OCI-M2 (cell line): ENCODE measurements at regions not wholly inside any gene's neighbourhood (a gene's known extent, or its start where the extent isn't known, plus 50 kb on each side); places are given as distances from the start of the nearest gene placed in this dataset.

Experiments used
- DNase-seq: peaks from one replicate; lab custom pipeline; 2025; ENCODE audit not compliant: unreplicated experiment; lab: John Stamatoyannopoulos, UW

DNA sequence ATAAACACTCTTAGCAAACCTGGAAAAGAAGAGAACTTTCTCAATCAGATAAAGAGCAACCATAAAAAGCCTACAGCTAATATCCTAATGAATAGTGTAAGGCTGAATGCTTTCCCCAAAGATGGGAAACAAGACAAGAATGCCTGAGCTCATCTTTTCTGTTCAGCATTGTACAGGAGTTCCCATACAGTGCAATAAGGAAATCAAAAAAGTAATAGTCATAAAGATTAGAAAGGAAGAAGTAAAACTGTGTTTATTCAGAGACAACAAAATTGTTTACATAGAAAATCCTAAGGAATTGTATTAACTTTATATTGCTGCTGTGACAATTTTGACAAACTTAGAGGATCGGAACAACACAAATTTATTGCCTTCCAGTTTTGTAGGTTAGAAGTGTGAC is 330.7 kb upstream of the SLC24A2 start:
- DNase-seq = no peak

DNA sequence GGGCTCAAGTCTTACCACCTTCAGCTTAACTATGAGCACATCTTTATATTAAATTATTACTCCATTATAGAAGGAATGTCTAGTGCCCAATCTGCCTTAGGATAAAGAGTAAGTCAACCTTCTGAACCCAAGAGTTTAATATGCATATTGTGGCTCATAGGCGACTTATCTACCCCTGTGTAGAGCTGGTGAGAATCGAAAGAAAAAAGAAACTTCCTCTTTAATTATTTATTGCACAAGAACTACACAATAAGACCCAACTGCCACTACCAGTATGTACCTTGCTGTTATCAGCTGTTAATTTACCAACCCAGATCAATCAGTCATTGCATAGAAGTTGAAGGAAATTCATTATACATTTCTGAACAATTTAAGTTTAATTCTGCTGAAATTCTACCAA is 329.1 kb upstream of the SLC24A2 start:
- no peak for DNase-seq

DNA sequence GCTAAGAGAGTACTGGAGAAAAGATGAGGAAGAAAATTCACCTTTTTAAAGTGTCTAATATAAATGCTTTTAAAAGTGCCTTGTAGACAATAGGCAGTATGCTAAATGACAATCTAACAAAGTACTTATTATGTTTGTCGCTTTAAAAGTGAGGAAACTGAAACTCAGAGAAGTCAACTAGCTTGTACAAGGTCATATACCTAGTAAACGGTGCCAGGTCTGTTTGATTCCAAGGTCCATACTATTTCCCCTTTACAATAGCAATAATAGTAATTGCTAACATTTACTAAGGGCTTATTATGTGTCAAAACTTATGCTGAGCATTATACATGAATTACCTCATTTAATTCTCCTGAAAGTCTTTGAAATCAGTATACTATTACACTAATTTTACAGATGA is 328.6 kb upstream of the SLC24A2 start:
- no peak for DNase-seq

DNA sequence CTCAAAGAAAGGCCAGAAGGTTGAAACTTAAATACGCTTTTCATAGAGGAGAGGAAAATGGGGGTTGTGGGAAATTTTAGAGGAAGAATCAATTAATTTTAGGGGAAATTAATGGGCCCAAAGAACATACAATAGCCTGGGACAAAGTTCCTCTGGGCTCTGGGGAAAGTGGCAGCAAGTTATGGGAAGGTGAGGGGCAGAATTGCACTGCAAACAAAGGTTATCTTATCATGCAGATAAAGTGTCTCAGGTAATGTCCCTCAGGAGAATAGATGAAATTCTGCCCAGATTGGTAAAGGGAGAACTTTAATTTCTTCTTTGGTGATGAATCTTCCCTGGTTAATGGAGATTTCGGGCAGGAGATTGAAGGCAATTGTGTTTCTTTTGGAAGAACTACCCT is 326.1 kb upstream of the SLC24A2 start:
- DNase-seq = no peak

DNA sequence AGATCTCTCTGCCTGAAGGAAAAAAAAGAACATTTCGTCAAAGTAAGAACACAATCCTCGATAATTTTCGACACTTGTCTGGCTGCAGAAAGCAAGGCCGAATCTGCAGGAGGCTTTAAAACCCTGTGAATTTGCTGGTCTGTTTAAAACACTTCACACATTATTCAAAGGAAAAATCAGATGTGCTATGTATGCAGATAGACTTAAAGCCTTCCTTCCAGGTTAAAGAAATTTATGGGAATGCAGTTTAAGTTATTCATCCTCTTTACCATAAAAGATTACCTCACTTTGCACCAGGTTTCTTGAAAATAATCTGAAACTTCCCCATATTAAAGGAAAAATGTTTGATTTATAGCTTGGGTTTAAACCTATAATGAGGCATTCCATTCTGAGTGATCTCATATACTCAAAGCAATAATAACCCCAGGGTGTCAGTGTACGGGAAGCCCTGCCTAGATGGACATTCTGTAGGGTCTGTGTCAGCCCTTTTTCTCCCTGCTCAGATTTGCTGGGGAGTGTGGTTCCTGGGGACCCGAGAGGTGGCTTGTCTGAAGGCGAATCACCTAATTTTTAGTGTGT is 323.5 kb upstream of the SLC24A2 start:
- DNase-seq = no peak

DNA sequence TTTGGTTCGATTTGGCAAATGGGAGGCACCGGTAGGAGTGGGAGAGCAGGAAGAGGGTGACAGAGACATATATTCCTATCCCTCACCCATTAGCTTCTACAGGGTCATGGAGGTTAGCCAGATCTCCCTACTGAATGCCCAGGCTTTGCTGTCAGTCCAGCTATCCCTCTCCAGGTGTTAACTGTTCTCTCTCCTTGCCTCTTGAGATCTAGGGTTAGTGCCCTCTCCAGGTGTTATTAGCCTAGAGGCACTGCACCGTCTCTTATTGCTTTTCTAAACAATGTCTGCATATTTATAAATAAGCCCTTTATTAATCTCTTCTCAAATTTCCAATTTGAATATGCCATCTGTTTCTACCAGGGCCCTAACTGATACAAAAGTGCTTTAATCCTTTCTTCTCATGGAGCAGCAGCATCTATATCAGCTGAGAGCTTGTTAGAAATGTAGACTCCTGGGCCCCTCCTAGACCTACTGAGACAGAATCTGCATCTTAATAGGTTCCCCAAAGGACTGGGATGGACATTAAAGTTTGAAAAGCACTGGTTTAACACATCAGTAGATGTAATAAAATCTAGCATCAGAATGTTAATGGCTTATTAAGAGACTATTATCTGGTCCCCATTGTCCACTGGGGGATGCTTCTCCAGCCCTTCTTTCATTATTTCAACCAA is 322.5 kb upstream of the SLC24A2 start:
- no peak for DNase-seq

DNA sequence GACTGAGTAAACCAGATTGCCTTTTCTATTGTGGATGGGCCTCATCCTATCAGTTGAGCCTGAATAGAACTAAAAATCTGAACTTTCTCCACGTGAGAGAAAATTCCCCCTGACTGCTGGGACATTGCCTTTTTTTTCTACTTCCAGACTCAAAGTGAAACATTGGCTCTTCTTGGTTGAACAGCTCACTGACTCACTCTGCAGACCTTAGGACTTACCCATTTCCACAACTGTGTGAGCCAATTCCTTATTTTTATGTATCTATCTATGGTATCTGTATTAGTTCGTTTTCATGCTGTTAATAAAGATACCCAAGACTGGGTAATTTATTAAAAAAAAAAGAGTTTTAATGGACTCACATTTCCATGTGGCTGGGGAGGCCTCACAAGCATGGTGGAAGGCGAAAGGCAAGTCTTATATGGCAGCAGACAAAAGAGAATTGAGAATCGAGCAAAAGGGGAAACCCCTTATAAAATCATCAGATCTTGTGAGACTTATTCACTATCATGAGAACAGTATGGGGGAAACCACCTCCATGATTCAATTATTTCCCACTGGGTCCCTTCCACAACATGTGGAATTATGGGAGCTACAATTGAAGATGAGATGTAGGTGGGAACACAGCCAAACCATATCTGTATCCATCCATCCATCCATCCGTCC is 306.7 kb upstream of the SLC24A2 start:
- no peak for DNase-seq

DNA sequence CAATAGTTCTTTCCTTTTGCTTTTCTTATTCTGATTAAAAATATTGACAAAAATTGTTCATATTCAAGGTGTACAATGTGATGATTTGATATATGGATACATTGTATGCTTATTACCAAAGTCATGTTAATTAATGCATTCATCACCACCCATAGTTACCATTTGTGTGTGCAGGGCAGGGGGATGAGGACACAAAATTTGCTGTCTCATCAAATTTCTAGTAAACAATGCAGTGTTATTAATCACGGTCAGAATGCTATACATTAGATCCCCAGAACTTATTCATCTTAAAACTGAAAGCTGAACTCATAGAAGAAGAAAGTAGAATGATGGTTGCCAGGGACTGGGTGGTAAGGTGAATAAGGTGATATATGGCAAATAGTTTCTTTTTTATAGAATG is 303.7 kb upstream of the SLC24A2 start:
- no peak for DNase-seq

DNA sequence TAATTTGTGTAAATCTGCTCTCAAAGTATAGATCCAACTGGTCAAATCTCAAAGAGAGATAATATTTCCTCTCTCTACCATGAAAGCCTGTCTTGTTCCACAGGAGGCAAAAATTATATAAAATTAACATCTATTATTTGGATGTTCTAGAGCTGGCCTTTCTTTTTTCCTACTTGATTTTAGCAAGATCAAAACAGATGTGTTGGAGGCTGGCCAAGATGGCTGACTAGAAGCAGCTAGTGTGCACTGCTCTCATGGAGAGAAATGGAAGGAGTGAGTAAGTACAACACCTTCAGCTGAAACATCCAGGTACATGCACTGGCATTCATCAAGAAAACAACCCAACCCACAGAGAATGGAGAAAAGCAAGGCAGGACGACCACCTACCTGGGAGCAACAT is 298.6 kb upstream of the SLC24A2 start:
- no peak for DNase-seq

DNA sequence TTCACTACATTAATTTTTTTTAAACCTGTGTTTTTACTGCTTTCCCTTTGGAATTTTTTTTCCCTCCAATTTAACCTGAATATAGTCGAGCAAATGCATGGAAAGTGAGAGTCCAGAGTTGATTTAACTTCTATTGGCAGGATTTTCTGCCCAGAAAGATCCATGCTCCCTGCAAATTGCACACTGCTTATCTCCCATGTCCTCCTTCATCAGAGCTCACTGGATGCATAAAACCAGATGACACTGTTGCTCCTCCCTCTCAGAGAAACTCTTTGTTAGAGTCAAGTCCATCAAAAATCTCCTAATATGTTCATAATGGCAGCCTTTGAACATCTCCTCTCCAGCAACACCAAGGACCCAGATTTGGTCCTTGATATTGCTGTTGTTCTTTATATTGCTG is 297.0 kb upstream of the SLC24A2 start:
- no peak for DNase-seq

DNA sequence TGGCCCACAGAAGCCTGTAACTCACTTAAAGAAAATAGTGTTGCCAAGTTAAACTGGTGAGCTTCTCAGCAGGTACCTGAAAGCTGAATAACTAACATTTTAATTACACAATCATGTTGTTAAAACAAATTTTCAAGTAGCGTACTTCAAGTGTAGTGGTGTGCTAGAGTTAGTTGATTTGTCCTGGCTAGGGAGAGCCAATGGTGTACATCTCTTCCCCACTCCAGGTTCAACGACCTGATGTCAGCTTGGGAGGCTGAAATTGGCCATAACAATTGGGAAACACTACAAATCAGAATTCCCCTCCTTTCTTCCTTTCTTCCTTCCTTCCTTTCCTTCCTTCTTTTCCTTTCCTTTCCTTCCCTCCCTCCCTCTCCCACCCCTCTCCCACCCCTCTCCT is 295.3 kb upstream of the SLC24A2 start:
- DNase-seq = no peak

DNA sequence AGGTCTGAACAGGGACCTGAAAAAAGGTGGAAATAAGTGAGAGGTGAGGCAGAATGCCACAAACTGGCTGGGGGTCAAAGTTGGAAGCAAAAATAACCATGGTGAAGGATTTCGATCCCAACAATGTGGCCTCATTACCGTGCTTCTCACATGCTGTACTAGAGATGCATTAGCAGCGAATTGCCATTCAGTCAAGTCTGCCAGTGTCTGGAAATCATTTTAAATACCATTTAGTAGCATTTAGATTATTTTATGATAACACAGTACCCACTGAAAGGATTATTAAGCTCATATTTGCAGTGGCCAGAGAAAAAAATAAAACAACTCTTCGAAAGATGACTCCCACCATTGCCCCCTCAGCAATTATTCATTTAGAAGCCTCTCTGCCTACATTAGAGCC is 294.6 kb upstream of the SLC24A2 start:
- no peak for DNase-seq

DNA sequence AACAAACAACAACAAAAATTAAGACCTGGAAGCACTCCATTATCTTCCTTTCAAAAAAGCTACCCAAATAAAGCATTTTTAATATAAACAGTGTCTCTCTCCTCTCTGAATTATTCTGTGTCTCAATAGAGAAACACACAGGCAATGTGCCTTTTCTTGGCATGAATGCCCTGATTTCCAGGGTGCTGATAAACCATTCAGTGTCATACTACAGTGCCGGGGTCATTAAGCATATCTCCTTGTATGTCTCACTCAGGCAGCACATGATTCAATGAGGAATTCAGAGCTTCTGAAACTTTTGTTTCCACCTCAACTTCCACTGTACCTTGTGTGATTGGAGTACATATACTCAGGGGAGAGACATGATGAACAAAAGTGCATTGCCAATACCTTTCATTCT is 294.0 kb upstream of the SLC24A2 start:
- DNase-seq = no peak

DNA sequence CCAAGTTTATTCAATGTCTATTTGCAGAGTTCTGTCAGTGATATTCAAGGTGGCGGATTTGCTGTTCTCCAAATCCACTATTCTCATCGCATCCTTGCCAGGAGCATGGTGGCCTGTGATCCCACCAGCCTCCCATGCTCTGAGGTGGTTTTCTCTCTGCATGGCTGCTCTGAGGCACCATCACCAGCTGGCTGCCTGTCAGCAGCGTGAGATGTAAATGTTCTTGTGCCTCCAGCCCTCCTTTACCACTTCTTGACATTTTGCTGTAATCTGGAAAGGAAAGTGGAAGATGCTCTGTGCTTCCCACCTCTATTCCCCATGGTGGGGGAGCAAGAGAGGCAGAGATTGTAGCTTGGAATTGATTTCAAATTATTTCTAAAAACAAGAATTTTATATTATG is 293.6 kb upstream of the SLC24A2 start:
- DNase-seq = no peak

DNA sequence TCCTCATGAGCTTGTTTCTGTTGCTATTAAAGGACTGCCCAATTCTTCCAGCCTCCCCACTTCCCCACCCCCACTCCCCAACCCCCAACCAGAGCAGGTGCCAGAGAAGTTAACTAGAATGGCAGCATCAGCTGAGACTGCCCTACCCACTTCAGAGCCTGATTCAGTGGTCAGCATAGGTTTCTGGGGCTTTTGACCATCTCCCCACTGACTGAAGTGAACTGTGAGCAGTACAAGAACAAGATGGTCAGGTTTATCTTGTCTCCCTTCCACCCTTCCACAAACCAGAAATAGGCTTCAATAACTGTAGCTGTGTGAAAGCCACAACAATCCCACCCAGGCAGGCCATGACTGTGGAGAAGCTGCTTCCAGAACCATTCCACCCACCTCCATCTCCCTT is 289.4 kb upstream of the SLC24A2 start:
- DNase-seq = no peak

DNA sequence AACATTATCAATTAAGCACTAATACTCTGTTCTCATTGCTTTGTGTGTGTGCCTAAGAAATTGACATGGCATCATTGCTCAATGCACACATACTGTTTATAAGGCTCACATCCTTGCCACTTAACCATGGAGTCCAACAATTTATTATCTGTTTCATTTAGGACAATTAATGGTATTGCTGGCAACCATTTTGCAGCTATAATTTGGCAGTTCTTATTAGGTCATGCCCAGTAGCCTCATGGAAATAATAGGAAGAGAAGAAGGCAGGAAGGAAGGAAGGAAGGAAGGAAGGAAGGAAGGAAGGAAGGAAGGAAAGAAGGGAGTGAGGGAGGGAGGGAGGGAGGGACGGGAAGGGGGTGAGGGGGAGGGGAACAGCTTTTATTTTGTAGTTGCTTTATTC is 285.5 kb upstream of the SLC24A2 start:
- no peak for DNase-seq

DNA sequence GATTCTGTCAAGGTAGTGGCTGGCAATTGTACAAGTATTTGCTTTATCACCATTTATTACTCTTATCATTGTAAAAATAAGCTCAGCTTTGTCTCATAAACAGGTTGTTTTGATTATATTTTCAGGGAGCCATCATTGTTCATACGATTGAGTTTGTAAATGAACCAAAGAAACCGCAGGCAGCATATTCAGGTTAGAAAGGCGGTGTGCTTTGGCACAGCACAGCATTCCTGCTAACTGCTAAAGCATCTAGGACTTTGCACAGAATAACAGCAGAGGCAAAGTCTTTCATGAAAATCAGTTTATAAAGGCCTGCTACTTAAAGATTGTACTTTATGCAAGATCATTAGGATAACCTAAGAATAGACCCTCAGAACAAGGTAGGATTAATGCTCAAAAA is 281.5 kb upstream of the SLC24A2 start:
- DNase-seq = no peak

DNA sequence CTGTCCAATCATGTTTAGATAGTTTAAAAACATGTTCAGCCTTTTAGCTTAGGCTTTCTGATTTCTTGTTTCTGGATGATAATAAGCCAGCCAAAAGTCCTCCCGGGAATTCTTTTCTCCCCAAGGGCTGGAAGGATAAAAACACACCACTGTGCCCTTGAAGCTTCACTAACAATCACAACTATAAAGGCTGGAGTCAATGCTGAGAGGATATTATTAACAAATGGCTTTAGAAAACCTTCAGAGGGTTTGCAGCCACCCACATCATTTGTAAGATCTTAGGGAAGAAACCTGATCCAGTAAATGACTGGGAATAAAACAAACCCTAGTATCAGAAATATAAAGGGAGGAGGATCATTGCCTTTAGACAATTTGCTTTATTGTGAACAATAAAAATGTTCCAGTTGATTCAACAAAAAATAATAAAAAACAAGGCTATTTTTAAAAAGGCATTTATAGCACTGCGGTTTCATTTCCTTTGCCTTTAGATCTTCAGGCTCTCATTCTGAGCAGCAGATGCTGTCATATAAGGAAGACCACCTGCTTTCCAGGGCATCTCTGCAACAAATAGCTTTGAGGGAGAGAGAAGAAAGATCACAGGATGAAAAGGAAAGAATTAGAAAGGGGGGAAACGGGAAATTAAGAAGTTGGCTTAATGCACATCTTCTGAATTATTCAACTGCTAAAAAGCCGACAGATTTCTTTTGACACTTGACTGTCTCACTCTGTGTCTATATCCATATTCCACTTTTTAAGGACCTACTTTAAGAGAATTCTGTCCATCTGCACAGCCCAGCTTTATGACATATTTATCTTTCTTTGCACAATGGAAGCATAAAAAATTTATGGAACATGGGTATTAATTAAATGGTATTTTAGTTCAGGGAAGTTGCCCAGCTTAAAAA is 277.2 kb upstream of the SLC24A2 start:
- DNase-seq = no peak

DNA sequence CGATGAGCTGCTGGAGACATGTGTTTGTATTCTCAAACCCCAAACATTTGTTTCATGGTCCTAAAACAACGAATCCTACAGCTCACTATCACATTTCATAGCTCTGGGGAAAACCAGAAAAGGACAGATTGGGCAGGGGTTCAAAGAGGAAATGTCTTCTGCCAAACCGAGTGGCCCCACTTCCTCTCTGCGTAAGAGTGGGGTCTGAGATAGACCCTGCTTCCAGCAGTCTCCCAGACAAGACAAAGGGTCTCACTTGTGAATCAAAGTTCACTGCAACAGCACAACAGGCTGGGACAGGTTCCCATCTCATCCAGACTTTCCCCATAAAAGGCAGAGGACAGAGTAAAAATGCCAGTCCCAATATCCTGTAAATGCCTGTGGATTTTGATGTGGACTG is 276.2 kb upstream of the SLC24A2 start:
- no peak for DNase-seq

DNA sequence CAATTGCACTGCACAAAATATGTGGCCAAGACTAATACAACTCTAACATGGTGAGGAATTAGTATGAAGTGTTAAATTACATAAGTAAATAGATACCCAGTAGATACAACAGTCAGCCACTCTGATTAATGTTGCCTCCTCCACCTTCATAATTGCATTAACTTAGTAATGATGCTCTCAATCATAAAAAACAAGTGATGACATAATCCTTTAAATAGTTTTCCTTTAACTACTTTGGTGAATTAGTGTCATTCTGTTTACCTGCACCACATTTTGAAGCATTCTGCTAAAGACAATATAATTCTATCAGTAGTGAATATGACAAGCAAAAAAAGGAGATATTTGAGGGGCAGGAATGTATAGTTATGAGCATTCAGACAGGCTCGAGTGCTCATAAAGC is 265.9 kb upstream of the SLC24A2 start:
- DNase-seq = no peak

DNA sequence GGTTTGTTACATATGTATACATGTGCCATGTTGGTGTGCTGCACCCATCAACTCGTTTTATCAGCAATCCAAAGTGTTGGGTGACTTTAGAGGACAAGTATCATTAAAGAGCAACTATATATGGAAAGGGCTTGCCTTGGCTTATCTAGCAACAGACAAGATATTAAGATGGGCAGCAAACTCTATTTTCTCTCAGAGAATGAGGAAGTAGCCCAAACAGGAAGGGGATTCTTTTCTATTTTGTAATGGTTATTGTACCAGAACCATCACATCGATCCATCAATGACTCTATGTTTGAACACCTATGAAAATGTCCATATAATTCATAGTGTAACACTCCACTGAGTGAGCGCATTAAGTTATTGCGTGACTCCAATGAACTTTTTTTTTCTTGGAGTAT is 260.1 kb upstream of the SLC24A2 start:
- DNase-seq = no peak

DNA sequence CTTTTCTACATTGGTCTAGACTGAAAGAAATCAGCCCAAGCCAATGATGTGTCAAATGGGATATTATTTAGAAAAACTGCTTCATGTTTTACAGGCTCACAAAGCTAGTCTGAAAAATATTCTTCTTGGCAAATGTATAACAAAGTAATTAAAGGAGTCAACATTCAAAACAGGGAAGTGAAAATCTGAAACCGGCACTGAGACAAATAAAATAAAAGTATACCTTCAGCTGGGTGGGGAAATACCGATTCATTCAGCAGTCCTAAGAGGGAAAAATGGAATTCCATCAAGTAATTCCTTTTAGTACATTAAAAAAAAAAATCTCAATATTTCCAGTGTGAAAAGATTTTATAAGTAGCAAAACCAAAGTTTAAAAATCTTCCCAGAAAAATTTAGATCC is 259.6 kb upstream of the SLC24A2 start:
- DNase-seq = no peak
